ENCODE measurements at regions not wholly inside any gene's neighbourhood (a gene's known extent, or its start where the extent isn't known, plus 50 kb on each side); places are given as distances from the start of the nearest gene placed in this dataset.

DNA sequence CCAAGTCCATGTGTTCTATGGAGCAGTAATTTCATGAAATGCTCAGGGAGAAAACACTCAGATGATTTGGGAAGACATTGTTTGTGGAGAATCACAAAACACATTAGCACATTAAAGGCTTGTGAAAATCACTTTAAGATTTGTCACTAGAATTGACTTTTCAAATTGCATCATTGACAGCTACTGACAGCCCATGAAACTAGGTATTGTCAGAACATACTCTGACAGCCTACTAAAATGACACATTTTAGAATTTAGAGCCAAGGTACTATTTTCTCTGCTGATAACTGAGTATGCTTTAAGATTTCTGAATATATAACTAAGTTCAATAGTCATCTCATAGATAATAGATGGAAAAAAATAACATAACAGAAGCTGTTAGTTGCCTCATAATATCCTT, 67.4 kb upstream of the FOXC1 start:
- DNase-seq (no peak), ATAC-seq (no peak)
- Histone ChIP-seq H3K27me3 (no peaks in the 10 kb centered on the region), H3K4me1 (peaks cover 0 to 11% (median 0%) of the 10 kb centered on the region in 4 donors), H3K27ac (no peak overlapping the region), H3K36me3 (no peaks in the 10 kb centered on the region), H3K4me3 (no peak overlapping the region), H3K9me3 (no peaks in the 10 kb centered on the region)
- no peak for TF ChIP-seq POLR2A (IDR thresholded peaks at IDR 0.05)
- TF ChIP-seq, protein P1, sequence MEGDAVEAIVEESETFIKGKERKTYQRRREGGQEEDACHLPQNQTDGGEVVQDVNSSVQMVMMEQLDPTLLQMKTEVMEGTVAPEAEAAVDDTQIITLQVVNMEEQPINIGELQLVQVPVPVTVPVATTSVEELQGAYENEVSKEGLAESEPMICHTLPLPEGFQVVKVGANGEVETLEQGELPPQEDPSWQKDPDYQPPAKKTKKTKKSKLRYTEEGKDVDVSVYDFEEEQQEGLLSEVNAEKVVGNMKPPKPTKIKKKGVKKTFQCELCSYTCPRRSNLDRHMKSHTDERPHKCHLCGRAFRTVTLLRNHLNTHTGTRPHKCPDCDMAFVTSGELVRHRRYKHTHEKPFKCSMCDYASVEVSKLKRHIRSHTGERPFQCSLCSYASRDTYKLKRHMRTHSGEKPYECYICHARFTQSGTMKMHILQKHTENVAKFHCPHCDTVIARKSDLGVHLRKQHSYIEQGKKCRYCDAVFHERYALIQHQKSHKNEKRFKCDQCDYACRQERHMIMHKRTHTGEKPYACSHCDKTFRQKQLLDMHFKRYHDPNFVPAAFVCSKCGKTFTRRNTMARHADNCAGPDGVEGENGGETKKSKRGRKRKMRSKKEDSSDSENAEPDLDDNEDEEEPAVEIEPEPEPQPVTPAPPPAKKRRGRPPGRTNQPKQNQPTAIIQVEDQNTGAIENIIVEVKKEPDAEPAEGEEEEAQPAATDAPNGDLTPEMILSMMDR (IDR thresholded peaks at IDR 0.05): no peak
- intact Hi-C loops (cut with DNase I): no loop called here

GRCh38 chr6:1542764-1543163, 67.0 kb upstream of the FOXC1 start:
- Histone ChIP-seq H3K36me3 (no peaks in the 10 kb centered on the region), H3K27ac (no peak overlapping the region), H3K4me3 (no peak overlapping the region), H3K9me3 (no peaks in the 10 kb centered on the region), H3K4me1 (peaks cover 0 to 11% (median 0%) of the 10 kb centered on the region in 4 donors), H3K27me3 (no peaks in the 10 kb centered on the region)
- no peak for ATAC-seq
- intact Hi-C loops (cut with DNase I): no loop called here
- TF ChIP-seq, protein P1 (IDR thresholded peaks at IDR 0.05): no peak
- no peak for TF ChIP-seq POLR2A (IDR thresholded peaks at IDR 0.05)
- no peak for DNase-seq
- WGBS (ENCODE audit: insufficient coverage, low coverage, low lambda C conversion rate, missing lambda C conversion rate): 48% methylated on average over 3 of the region's 3 CpGs

DNA sequence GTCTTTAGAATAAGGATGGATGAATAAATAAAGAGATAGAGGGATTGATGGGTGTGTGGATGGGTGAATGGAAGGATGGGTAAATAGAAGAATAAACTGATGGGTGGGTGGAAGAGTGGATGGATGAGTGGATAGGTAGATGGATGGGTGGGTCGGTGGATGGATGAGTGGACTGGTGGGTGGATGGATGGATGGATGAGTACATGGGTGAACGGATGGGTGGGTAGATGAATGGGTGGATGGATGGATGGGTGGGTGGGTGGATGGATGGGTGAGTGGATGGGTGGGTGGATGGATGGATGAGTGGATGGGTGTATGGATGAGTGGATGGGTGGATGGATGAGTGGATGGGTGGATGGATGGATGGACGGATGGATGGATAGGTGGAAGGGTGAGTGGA, 65.7 kb upstream of the FOXC1 start:
- Histone ChIP-seq H3K4me1 (peaks cover 0 to 11% (median 0%) of the 10 kb centered on the region in 4 donors), H3K27ac (no peak overlapping the region), H3K4me3 (no peak overlapping the region), H3K27me3 (no peaks in the 10 kb centered on the region), H3K9me3 (no peaks in the 10 kb centered on the region), H3K36me3 (no peaks in the 10 kb centered on the region)
- intact Hi-C loops (cut with DNase I): no loop called here
- DNase-seq (no peak), ATAC-seq (no peak)
- 62% methylated on average over 3 of the region's 3 CpGs for WGBS (ENCODE audit: insufficient coverage, low coverage, low lambda C conversion rate, missing lambda C conversion rate)
- TF ChIP-seq, protein P1 (IDR thresholded peaks at IDR 0.05): no peak
- no peak for TF ChIP-seq POLR2A (IDR thresholded peaks at IDR 0.05)

DNA sequence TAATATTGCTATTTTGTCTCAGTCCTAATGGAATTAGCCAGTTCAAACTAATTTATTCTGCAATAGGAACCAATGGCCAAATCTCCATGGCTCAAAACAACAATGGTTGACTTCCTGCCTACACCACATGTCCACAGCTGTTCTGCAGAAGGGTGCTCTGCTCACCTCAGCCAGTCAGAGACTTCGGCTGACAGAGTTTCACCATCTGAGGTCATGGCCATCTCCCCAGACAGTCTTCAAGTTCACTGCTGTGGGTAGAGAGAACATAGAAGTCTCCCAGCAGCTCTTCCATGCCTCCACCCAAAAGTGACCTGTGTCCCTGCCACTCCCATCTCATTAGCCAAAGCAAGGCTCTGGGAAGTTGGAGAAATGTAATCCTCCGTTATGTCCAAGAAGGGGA, 65.1 kb upstream of the FOXC1 start:
- Histone ChIP-seq H3K27ac (no peak overlapping the region), H3K36me3 (no peaks in the 10 kb centered on the region), H3K4me3 (no peak overlapping the region), H3K9me3 (no peaks in the 10 kb centered on the region), H3K27me3 (no peaks in the 10 kb centered on the region), H3K4me1 (peaks cover 0 to 11% (median 0%) of the 10 kb centered on the region in 4 donors)
- ATAC-seq (no peak), DNase-seq (no peak)
- intact Hi-C loops (cut with DNase I): no loop called here
- TF ChIP-seq, protein P1 (IDR thresholded peaks at IDR 0.05): no peak
- no peak for TF ChIP-seq POLR2A (IDR thresholded peaks at IDR 0.05)
- no CpG with 5 or more reads among the region's 2 CpGs for WGBS (ENCODE audit: insufficient coverage, low coverage, low lambda C conversion rate, missing lambda C conversion rate)

DNA sequence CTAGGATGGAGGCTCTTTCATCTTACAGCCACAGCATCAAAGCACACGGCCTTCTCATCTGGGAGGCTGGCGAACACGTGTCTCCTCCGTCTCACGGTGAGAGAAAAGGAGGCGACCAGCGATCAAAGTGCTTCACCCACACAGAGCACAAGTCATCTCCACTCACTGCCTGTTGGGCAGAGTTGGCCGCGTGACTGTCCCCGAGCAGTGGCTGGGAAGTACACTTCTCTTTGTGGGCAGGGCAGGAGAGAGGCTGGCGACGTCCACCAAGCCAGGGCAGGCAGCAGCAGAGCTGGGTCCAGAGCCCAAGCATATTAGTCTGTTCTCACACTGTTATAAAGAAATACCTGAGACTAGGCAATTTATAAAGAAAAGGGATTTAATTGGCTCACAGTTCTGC, 64.1 kb upstream of the FOXC1 start:
- WGBS (ENCODE audit: insufficient coverage, low coverage, low lambda C conversion rate, missing lambda C conversion rate): no CpG with 5 or more reads among the region's 12 CpGs
- ATAC-seq (no peak), DNase-seq (no peak)
- Histone ChIP-seq H3K4me1 (peaks cover 0 to 8% (median 0%) of the 10 kb centered on the region in 4 donors), H3K9me3 (no peaks in the 10 kb centered on the region), H3K27me3 (no peaks in the 10 kb centered on the region), H3K36me3 (no peaks in the 10 kb centered on the region), H3K4me3 (no peak overlapping the region), H3K27ac (no peak overlapping the region)
- TF ChIP-seq POLR2A (IDR thresholded peaks at IDR 0.05): no peak
- TF ChIP-seq, protein P1 (IDR thresholded peaks at IDR 0.05): no peak
- intact Hi-C loops (cut with DNase I): no loop called here
